NCI-H2227 (cell line): ENCODE measurements at regions not wholly inside any gene's neighbourhood (a gene's known extent, or its start where the extent isn't known, plus 50 kb on each side); places are given as distances from the start of the nearest gene placed in this dataset.
"Not testable (repeated sequence)": the region's sequence is repeated elsewhere in the genome, so short reads cannot be mapped to it uniquely, and the experiment has no call there.

Experiments used
- DNase-seq: peaks from one replicate; lab custom pipeline; 2025; ENCODE audit not compliant: unreplicated experiment; lab: John Stamatoyannopoulos, UW

DNA sequence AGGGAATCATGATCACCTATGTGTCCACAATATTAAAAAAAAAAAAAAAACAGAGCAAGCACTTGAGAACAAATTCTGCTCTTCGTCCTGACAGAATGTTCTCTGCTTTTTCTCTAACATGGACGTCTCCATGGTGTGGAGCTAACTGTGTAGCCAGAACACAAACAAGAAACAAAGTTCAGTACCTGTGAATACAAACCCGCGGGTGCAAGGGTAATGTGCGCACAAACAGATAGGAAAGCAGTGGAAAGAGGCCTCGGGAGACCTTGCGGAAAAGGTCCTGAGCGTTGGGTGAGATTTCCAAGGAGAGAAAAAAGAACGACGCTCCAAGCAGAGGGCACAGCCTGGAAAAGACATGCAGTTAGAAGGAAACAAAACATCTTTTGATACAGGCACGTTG, 92.0 kb upstream of the TBL1X start:
- no peak for DNase-seq

DNA sequence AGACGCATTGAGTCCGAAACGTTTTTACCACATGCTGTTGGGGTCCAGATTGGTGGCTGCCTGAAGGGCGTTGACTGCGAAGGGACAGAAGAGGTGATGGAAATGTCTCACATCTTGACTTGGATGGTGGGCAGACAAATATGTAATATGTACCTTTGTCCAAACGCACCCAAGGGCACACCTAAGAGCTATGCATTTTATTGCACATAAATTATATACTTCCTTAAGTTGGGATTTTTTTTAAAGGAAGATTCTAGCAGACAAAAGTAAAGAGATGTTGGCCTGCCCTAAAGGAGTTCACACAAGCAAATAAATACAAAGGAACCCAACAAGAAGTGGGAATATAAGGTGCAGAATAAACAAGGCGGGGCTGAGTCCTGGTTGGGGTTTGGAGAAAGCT, 91.1 kb upstream of the TBL1X start:
- no peak for DNase-seq

GRCh38 chrX:9374555-9374954, 90.3 kb upstream of the TBL1X start:
- no peak for DNase-seq

DNA sequence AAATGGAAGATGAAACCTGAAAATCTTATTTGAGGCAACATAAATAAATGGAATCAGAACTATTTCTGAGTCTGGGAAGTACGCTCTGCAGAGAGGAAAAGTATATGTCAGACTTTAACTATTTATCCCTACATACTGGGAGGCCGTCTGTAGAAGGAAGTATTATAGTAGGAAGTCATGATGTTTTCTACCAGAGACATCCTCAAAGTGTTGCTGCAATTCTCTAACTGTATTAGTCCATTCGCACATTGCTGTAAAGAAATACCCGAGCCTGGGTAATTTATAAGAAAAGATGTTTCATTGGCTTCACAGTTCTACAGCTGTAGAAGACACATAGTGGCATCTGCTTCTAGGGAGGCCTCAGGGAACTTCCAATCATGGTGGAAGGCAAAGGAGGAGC, 88.7 kb upstream of the TBL1X start:
- no peak for DNase-seq

DNA sequence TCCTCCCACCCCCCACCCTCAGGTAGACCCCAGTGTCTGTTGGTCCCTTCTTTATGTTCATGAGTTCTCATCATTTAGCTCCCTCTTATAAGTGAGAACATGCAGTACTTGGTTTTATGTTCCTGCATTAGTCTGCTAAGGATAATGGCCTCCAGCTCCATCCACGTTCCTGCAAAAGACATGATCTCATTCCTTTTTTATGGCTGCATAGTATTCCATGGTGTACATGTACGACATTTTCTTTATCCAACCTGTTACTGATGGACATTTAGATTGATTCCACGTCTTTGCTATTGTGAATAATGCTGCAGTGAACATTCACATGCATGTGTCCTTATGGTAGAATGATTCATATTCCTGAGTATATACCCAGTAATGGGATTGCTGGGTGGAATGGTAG, 87.6 kb upstream of the TBL1X start:
- DNase-seq: not testable (repeated sequence)

- DNase-seq: no peak
Measured at GRCh38 chrX:9378980-9379696, 85.7 kb upstream of the TBL1X start.

- DNase-seq: no peak
Measured at GRCh38 chrX:9379697-9380551, 84.9 kb upstream of the TBL1X start.

DNA sequence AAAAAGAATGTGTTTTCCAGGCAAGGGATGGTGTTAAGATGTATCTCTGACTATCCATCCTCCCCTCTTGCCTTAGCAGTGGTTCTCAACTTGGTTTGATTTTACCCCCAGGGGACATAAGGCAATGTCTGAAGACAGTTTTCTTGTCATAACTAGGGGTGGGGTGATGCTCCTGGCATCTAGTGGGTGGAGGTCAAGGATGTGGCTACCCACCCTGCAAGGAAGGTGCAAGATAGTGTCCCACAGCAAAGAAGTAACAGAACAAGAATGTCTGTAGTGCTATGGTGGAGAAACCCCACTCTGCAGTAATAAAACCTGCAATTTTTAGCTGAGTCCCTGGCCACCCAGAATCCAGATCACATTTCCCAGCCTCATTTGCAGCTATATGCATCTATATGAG, 81.2 kb upstream of the TBL1X start:
- no peak for DNase-seq

DNA sequence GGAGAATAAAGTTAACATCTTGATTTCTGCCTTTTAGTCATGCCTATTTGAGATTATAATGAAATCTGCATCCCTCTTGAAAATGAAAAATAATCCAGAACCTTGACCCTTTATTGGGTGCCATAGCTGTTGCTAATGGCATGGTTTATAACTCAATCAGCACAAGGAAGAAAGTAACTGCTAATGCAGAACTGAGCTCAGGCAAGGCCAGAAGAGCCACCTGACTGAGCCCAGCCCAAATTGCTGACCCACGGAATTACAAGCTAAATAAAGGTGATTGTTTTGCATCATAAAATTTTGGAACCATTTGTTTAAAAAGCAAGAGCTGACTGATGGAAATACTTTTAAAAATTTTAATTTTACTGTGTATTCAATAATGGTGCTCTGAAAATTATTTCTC, 76.4 kb upstream of the TBL1X start:
- DNase-seq: no peak

DNA sequence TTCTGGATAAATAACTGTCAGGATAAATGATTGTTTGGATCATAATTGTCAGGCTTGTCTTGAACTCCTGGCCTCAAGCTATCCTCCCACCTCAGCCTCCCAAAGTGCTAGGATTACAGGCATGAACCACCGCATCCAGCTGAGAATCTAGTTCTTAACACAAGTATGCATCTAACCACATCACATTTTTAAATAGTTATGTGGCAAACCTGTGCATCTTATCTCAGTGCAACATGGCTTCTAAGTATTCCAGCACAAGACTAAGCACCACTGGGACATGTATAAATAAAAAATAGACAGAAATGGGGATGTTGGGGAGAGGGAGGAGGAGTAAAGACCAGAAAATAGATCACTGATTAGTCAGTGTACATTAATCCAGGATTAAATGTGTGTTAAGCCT, 74.7 kb upstream of the TBL1X start:
- no peak for DNase-seq

DNA sequence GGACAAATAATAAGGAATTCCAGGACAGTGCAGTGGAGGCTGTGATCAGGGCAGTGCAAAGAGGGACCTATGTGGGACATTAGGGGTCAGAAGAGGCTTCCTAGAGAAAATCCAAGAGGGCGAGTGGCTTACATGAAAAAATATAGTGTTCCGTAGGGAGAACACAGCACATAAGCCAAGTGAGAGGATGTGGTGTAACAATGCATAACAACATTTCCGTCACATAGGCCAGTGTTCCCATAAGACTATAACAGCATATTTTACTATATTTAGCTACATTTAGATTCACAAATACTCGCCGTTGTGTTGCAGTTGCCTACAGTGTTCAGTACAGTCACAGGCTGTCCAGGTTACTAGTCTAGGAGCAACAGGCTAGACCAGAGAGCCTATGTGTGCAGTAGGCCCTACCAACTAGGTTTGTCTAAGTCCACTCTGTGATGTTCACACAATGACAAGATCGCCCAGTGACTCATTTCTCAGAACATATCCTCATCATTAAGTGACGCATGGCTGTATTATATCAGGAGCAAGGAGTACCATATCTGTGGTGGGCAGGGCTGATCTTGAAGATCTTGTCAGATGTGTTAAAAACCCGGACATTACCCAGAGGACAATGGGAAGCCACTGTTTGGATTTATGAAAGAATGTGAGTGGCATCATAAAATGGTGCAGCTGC, 74.0 kb upstream of the TBL1X start:
- DNase-seq: no peak

DNA sequence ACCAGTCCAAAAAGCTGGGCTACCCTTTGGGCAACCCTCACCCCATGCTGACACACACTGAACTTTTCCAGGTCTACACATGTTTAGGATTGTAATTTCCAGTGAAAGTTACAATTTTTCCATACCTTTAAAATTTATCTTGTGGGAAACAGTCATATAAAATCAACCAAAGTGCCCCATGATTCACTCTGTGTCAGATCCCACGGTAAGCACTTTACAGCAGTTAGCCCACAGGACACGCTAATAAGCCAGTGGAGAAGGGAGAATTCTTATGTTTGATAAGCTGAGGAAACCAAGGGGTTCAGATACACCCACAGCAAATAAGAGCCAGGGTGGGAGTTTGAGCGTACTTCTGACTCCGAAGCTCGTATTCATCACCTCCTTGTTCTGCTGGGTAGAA, 72.4 kb upstream of the TBL1X start:
- no peak for DNase-seq

GRCh38 chrX:9393571-9393970, 71.3 kb upstream of the TBL1X start:
- no peak for DNase-seq

DNA sequence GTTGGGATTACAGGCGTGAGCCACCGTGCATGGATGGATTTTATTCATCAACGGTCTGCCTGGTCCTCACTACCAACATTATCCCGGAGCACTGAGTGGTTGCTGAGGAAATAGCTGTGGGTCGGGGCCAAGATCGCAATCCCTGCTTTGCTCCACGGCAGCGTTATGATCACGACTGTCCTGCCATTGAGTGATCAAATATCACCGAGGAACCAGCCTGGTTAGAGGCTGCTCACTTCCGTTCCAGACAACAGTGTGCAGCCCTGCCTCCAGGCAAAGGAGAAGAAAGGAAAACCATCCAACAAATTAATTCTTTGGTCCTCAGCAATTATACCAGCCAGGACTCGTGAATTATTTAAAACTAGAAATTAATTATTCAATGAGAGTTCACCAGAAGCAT, 70.6 kb upstream of the TBL1X start:
- no peak for DNase-seq

DNA sequence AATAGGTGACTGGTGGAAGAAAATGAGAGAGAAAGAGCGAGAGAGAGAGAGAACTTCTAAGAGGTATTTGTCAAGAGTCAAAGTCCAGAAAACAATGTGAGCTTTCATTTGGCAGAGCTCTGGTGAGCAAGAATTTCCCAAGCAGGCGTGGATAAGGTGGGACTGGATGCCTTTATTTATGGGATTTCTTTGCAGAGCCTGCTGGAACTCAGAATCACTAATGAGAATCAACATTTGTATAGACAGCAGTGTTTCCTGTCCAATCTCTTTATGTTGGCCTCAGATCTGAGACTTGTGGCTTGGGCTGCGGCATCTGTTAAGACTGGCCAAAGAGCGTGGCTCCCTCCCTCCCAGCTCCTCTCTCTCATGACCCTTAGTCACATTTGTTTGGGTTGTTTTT, 67.9 kb upstream of the TBL1X start:
- DNase-seq: no peak

DNA sequence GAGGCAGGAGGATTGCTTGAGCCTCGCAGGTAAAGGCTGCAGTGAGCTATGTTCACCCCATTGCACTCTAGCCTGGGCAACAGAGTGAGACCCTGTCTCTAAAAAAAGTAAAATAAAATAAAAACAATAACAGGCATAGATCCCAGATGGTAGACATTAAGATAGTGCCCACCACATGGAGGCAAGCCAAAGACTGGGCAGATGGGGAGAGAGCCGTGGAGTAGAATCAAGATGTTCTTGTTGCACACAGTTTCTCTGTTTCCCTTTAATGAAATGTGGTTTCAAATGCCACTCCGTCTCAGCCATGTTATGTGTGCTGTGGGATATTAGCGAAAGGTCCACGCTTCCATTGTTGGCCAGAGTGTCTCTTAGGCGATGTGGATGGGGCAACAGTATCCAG, 63.8 kb upstream of the TBL1X start:
- no peak for DNase-seq

DNA sequence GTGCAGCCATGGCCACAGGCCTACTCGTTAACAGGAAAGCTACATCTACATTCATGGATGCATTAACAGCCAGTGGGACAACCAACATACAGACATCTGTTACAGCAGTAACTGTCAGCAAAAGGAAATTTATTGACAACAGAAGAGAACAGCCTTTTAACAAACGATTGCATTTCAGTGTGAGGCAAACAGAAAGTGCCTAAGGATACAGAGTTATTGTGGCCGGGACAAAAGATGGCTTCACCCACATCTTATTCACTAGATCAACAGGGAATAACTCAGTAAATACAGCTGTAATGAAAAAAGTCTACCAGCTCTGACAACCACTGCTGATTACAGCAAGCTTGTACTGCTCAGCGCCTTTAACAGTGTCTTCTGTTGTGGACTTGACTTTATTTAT, 61.5 kb upstream of the TBL1X start:
- no peak for DNase-seq

DNA sequence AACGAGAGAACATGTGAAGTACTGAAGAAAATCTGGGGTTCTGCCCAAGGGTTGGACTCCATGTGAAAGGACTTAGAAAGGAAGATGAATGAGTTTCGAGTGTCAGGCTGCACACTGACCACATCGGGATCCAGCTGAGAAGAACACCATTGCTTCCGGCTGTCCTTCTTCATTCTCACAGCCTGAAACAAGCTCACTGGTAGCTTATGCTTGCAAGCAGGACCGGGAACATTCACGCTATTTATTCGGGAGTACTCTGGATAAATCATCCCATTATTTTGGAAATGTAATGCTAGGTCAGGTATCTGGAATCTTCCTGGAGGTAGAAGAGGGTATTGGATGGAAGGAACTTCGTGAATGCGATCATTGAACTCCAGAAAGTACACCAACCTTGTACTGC, 59.2 kb upstream of the TBL1X start:
- DNase-seq: not testable (repeated sequence)

- DNase-seq: not testable (repeated sequence)
Measured at GRCh38 chrX:9410889-9411288, 54.0 kb upstream of the TBL1X start.

DNA sequence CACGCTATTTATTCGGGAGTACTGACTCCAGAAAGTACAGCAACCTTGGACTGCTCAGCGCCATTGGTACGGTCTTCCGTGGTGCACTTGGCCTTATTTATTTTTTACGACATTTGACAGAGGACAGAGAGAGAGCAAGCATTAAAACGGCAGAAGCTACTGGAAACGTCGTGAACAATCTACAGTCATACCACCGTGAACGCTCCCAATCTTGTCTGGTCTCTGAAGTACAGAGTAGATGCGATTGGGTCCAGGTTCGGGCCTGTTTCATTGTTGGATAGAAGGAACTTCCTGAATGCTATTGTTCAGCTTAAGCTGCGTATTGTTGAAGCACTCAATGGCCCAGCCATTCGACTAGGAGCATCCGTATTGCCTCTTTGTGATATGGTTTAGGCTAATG, 53.2 kb upstream of the TBL1X start:
- DNase-seq: not testable (repeated sequence)

DNA sequence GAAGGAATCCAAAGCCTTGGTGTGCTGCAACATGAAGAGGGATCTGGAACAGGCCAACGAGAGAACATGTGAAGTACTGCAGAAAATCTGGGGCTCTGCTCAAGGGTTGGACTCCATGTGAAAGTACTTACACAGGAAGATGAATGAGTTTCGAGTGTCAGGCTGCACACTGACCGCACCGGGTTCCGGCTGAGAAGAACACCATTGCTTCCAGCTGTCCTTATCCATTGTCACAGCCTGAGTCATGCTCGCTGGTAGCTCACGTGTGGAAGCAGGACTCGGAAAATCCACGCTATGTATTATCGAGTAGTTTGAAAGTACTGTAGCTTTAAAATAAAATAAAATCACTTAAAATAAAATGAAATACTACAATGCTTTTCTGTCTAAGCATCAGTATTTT, 50.4 kb upstream of the TBL1X start:
- DNase-seq: no peak
